Astrocyte of the cerebellum (primary cell): ENCODE measurements at regions not wholly inside any gene's neighbourhood (a gene's known extent, or its start where the extent isn't known, plus 50 kb on each side); places are given as distances from the start of the nearest gene placed in this dataset.

Source experiments
- DNase-seq: peaks from one replicate; pipeline ENCODE4 v3.0.0-alpha.2; 2011; ENCODE audit warnings: low read depth
- H3K4me3 ChIP-seq: 2 replicates; pipeline ENCODE4 v1.5.1; 2011; ENCODE audit warnings: mild to moderate bottlenecking, low read depth, low read length, moderate library complexity
- in situ Hi-C: cut with HindIII; loops from 2 replicates; pipeline ENCODE4 v1.10.0; 2017; ENCODE audit warnings: low sequenced_read_pairs
- TF ChIP-seq, protein P1 (sequence below): IDR thresholded peaks from 2 replicates; pipeline ENCODE4 v1.5.1; 2012; ENCODE audit warnings: low read length, low read depth, moderate library complexity, mild to moderate bottlenecking; ENCODE audit errors: missing control alignments

DNA sequence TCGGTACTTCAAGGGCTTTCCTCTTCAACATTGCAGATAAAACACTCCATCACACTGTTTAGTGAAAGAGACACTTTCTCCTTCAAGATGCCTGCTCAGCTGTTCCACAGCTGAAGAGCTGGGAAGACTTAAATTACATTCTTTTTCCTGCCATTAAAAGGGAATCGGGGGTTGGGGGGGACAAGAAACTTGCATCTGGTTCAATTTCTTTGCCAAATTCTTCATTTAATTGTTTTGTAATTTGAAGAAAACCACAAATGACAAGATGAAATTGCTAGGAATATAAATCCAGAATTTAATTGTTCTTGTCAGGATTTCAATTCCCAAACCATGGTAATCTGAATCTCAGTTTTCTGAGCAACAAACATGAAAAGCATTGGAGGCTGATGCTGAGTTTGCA lies 478.3 kb downstream of the EBF1 start:
- in situ Hi-C loops, result no loop called here
- TF ChIP-seq, protein P1, sequence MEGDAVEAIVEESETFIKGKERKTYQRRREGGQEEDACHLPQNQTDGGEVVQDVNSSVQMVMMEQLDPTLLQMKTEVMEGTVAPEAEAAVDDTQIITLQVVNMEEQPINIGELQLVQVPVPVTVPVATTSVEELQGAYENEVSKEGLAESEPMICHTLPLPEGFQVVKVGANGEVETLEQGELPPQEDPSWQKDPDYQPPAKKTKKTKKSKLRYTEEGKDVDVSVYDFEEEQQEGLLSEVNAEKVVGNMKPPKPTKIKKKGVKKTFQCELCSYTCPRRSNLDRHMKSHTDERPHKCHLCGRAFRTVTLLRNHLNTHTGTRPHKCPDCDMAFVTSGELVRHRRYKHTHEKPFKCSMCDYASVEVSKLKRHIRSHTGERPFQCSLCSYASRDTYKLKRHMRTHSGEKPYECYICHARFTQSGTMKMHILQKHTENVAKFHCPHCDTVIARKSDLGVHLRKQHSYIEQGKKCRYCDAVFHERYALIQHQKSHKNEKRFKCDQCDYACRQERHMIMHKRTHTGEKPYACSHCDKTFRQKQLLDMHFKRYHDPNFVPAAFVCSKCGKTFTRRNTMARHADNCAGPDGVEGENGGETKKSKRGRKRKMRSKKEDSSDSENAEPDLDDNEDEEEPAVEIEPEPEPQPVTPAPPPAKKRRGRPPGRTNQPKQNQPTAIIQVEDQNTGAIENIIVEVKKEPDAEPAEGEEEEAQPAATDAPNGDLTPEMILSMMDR, result no peak
- H3K4me3 ChIP-seq, result no peak overlapping the region
- DNase-seq, result no peak

DNA sequence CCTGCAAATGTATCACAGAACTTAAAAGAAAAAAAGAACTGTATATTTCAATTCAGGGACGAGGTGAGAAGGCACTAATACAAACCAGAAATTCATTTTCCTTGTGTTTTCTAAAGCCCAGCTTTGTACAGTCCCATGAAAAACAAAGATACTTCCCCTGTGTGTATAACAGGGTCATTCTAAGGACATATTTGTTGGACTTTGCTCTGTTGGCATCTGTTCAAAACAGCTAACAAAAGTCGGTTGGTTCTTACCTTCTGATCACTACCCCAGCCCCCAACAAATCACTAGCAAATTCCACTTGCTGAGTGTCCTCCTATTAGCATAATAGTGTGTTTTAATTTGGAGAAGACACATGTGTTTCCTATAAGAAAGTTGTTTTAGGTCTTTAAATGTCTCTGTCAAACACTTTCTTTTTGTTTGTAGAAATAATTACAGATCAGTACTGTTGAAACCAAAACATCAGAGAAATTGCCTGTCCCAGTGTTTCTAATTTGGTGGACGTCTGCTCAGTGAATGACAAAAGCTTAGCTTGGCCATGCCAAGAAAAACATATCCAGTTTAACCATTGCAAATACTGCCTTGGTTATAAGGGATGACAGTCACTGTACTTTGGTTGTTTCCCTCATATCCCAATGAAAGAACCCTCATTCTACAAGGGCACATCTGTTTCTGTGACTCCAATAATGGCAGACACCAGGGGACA lies 480.5 kb downstream of the EBF1 start:
- no peak for DNase-seq
- in situ Hi-C loops, result no loop called here
- no peak overlapping the region for H3K4me3 ChIP-seq
- TF ChIP-seq, protein P1, result no peak

DNA sequence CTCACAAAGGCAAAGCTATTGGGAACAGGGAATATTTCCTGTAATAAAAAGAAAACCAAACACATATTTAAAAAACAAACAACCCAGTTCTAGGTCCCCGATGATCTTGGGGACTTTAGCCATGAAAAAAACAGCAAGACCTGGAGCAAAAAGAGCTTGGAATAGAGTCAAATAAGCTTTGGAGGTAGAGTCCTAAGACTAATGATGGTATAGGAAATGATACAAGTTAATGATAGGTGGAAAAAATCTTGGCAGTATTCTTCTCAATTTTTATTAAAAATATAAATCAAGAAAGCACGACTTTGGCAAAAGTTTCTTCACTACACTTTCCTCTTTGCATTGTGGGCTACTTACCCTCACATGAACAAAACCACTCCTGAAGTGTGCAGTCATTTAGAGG lies 481.5 kb downstream of the EBF1 start:
- H3K4me3 ChIP-seq, result no peak overlapping the region
- TF ChIP-seq, protein P1, result no peak
- in situ Hi-C loops, result no loop called here
- no peak for DNase-seq

DNA sequence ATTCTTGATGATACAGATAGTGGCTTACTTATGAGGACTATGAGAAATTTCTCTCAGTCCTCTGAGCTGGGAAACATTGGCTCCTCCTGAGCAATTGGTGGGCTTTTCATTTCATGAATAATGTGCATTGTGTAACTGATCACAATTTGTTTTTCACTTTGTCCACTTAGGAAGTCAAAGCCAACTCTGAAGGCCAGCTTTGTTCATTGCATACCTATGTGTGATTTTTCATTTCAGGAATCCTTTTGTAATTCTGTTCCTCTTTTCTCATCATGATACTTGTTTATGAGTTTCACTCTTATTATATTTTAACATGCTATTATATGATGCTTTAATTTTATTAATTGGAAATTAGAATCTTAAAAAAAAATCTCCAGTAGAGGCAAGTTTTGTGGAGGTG lies 483.0 kb downstream of the EBF1 start:
- H3K4me3 ChIP-seq, result no peak overlapping the region
- TF ChIP-seq, protein P1, result no peak
- in situ Hi-C loops, result no loop called here
- DNase-seq, result no peak

DNA sequence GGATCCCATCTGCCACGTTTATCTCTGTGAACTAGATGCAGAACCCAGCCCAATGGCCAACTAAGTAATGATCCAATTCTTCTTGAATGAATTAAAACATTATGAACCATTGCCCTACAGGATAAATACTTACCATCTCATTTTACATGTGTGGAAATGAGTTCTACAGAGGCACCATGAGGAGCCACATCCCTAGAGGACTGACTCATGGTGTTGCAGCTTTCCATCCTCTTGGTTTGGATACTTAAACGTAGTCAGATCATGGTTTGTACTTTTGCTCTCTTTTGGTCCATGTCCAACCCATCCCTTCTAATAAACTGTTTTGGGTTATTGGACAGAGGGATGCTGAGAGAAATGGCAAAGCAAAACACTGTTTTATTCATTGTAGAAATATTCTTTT lies 484.8 kb downstream of the EBF1 start:
- in situ Hi-C loops, result no loop called here
- TF ChIP-seq, protein P1, result no peak
- no peak for DNase-seq
- H3K4me3 ChIP-seq, result no peak overlapping the region

DNA sequence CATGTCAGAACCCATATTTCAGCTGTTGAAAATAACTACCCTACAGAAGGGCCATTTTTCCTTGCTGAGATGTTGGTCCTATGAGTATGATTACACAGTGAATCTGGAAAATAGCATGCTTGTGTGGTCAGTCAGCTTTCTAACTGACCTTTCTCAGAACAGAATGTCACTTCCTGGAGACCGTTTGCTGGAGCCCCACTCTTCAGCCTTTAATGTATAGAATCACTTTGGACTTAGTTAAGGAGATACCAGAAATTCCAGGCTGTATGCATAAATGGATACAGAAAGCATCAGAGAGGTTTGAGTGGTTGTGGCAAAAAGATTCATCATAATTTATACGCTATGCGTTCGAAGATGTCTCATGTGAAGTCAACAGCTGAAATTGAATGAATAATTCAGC lies 488.1 kb downstream of the EBF1 start:
- no peak for DNase-seq
- TF ChIP-seq, protein P1, result no peak
- H3K4me3 ChIP-seq, result no peak overlapping the region
- in situ Hi-C loops, result no loop called here
